Stimulated activated naive CD4-positive, alpha-beta T cell treated with Interleukin-2 at 50 U/mL for 16 hours (primary cell): ENCODE measurements at regions not wholly inside any gene's neighbourhood (a gene's known extent, or its start where the extent isn't known, plus 50 kb on each side); places are given as distances from the start of the nearest gene placed in this dataset.
"Not testable (repeated sequence)": the region's sequence is repeated elsewhere in the genome, so short reads cannot be mapped to it uniquely, and the experiment has no call there.

Experiments
- DNase-seq: peaks from one replicate; lab custom pipeline; 2025; lab: John Stamatoyannopoulos, UW

- DNase-seq: no peak
Observed at GRCh38 chr3:102036472-102036871, 187.2 kb downstream of the NFKBIZ start.

GRCh38 chr3:102037209-102037608 is 187.9 kb downstream of the NFKBIZ start:
- no peak for DNase-seq

- DNase-seq: no peak
Observed at GRCh38 chr3:102037791-102038190, 188.5 kb downstream of the NFKBIZ start.

GRCh38 chr3:102038477-102039142 is 189.3 kb downstream of the NFKBIZ start:
- no peak for DNase-seq

- DNase-seq: not testable (repeated sequence)
Observed at GRCh38 chr3:102040144-102040543, 190.8 kb downstream of the NFKBIZ start.

- no peak for DNase-seq
Observed at GRCh38 chr3:102053375-102053989, 204.2 kb downstream of the NFKBIZ start.

- DNase-seq: no peak
Observed at GRCh38 chr3:102054543-102055080, 205.3 kb downstream of the NFKBIZ start.

- no peak for DNase-seq
Observed at GRCh38 chr3:102057781-102058421, 208.6 kb downstream of the NFKBIZ start.

- DNase-seq: no peak
Observed at GRCh38 chr3:102059145-102059943, 210.0 kb downstream of the NFKBIZ start.

- DNase-seq: no peak
Observed at GRCh38 chr3:102060814-102061213, 211.5 kb downstream of the NFKBIZ start.

GRCh38 chr3:102063572-102063971 is 214.3 kb downstream of the NFKBIZ start:
- DNase-seq: no peak

GRCh38 chr3:102066470-102066869 is 217.2 kb downstream of the NFKBIZ start:
- no peak for DNase-seq

GRCh38 chr3:102068327-102068726 is 219.0 kb downstream of the NFKBIZ start:
- DNase-seq: no peak

- no peak for DNase-seq
Observed at GRCh38 chr3:102068736-102069135, 219.4 kb downstream of the NFKBIZ start.

- DNase-seq: no peak
Observed at GRCh38 chr3:102069211-102069662, 219.9 kb downstream of the NFKBIZ start.

GRCh38 chr3:102074946-102075345 is 225.6 kb downstream of the NFKBIZ start:
- DNase-seq: no peak

- DNase-seq: no peak
Observed at GRCh38 chr3:102078401-102078800, 229.1 kb downstream of the NFKBIZ start.

- no peak for DNase-seq
Observed at GRCh38 chr3:102078854-102079808, 229.8 kb downstream of the NFKBIZ start.

- DNase-seq: no peak
Observed at GRCh38 chr3:102079809-102080197, 230.5 kb downstream of the NFKBIZ start.

- DNase-seq: no peak
Observed at GRCh38 chr3:102081572-102082289, 232.4 kb downstream of the NFKBIZ start.
